HEK293 (cell line): ENCODE measurements at regions not wholly inside any gene's neighbourhood (a gene's known extent, or its start where the extent isn't known, plus 50 kb on each side); places are given as distances from the start of the nearest gene placed in this dataset.

Source experiments
- CTCF ChIA-PET: fragments of 350-600 bp; formaldehyde crosslinking; extraction: SDS; loops from one replicate; lab custom pipeline; 2021; ENCODE audit warnings: antibody characterized with exemption; lab: Yijun Ruan, JAX
- POLR2A ChIA-PET: fragments of 300-600 bp; formaldehyde crosslinking; extraction: SDS; loops from one replicate; lab custom pipeline; 2020; ENCODE audit warnings: antibody characterized with exemption, inconsistent platforms; lab: Yijun Ruan, JAX
- H3K27ac ChIP-seq: fragments of 200-500 bp; sonication (Bioruptor generic); 2 replicates; pipeline ENCODE4 v1.5.1; 2014; ENCODE audit warnings: low read depth, low read length, control low read depth, inconsistent platforms; ENCODE audit errors: extremely low read depth
- H3K36me3 ChIP-seq, 2 experiments: fragments of 200-500 bp in 1 of 2; sonication (Bioruptor generic) in 1 of 2; 1 replicate in 1 of 2; 2 replicates in 1 of 2; pipeline ENCODE4 v1.5.1; 2014 to 2017; ENCODE audit warnings: inconsistent platforms in 2 of 2, low read length in 2 of 2; ENCODE audit not compliant: control insufficient read depth in 2 of 2, insufficient read depth in 1 of 2
- H3K4me1 ChIP-seq: fragments of 200-500 bp; sonication (Bioruptor generic); 2 replicates; pipeline ENCODE4 v1.5.1; 2014; ENCODE audit warnings: mild to moderate bottlenecking, low read length, inconsistent platforms; ENCODE audit not compliant: control insufficient read depth, insufficient read depth
- H3K4me3 ChIP-seq: 2 replicates; pipeline ENCODE4 v1.5.1; 2011; ENCODE audit warnings: low read depth, mild to moderate bottlenecking, control low read depth, low read length, moderate library complexity
- H3K9me3 ChIP-seq: fragments of 200-500 bp; sonication (Bioruptor generic); 2 replicates; pipeline ENCODE4 v1.5.1; 2014; ENCODE audit warnings: low read depth, low read length, inconsistent platforms; ENCODE audit not compliant: control insufficient read depth, insufficient read depth
- EGR2 ChIP-seq: fragments of 450-650 bp; formaldehyde crosslinking; IDR thresholded peaks from 2 replicates; pipeline ENCODE4 v1.5.1; 2016; ENCODE audit warnings: low read depth, missing biosample characterization, missing genetic modification characterization
- GLI4 ChIP-seq: fragments of 450-650 bp; formaldehyde crosslinking; IDR thresholded peaks from 2 replicates; pipeline ENCODE4 v1.5.1; 2016; ENCODE audit warnings: missing biosample characterization, missing genetic modification characterization
- HOXD13 ChIP-seq: sonication (generic); formaldehyde crosslinking; IDR thresholded peaks from 2 replicates; pipeline ENCODE4 v1.8.0; 2022; ENCODE audit warnings: missing genetic modification reagents, borderline replicate concordance
- PRDM1 ChIP-seq: fragments of 450-650 bp; formaldehyde crosslinking; IDR thresholded peaks from 2 replicates; pipeline ENCODE4; 2016; ENCODE audit warnings: missing biosample characterization, missing genetic modification characterization
- ZBTB1 ChIP-seq: fragments of 450-650 bp; formaldehyde crosslinking; IDR thresholded peaks from 2 replicates; pipeline ENCODE4 v1.5.1; 2016; ENCODE audit warnings: missing biosample characterization, missing genetic modification characterization
- ZFP37 ChIP-seq: fragments of 450-650 bp; formaldehyde crosslinking; IDR thresholded peaks from 2 replicates; pipeline ENCODE4 v1.5.1; 2016; ENCODE audit warnings: missing biosample characterization, missing genetic modification characterization
- ZIC2 ChIP-seq: fragments of 450-650 bp; formaldehyde crosslinking; IDR thresholded peaks from 2 replicates; pipeline ENCODE4 v1.5.1; 2016; ENCODE audit warnings: missing biosample characterization, missing genetic modification characterization
- ZNF114 ChIP-seq: fragments of 450-650 bp; formaldehyde crosslinking; IDR thresholded peaks from 2 replicates; pipeline ENCODE4 v1.5.0; 2017; ENCODE audit warnings: missing biosample characterization, missing genetic modification characterization
- ZNF184 ChIP-seq: fragments of 450-650 bp; IDR thresholded peaks from 2 replicates; pipeline ENCODE4 v1.5.1; 2018; ENCODE audit warnings: missing biosample characterization, mild to moderate bottlenecking, missing genetic modification characterization
- ZNF302 ChIP-seq: fragments of 450-650 bp; formaldehyde crosslinking; IDR thresholded peaks from 2 replicates; pipeline ENCODE4 v1.5.1; 2016; ENCODE audit warnings: missing biosample characterization, missing genetic modification characterization, low read depth
- ZNF335 ChIP-seq: fragments of 450-650 bp; formaldehyde crosslinking; conservative IDR thresholded peaks from 2 replicates; pipeline ENCODE4 v1.5.1; 2016; ENCODE audit warnings: missing biosample characterization, missing genetic modification characterization
- ZNF366 ChIP-seq: fragments of 450-650 bp; formaldehyde crosslinking; conservative IDR thresholded peaks from 2 replicates; pipeline ENCODE4 v1.5.1; 2016; ENCODE audit warnings: missing biosample characterization, missing genetic modification characterization
- ZNF548 ChIP-seq: fragments of 450-650 bp; formaldehyde crosslinking; IDR thresholded peaks from 2 replicates; pipeline ENCODE4 v1.5.1; 2016; ENCODE audit warnings: missing biosample characterization, missing genetic modification characterization
- ZNF624 ChIP-seq: fragments of 450-650 bp; formaldehyde crosslinking; IDR thresholded peaks from 2 replicates; pipeline ENCODE4 v1.5.1; 2017; ENCODE audit warnings: missing biosample characterization, missing genetic modification characterization
- ZNF664 ChIP-seq: fragments of 450-650 bp; formaldehyde crosslinking; IDR thresholded peaks from 2 replicates; pipeline ENCODE4 v1.5.1; 2016; ENCODE audit warnings: missing biosample characterization, missing genetic modification characterization
- TF ChIP-seq, protein P1 (sequence below): fragments of 450-650 bp; formaldehyde crosslinking; IDR thresholded peaks from 2 replicates; pipeline ENCODE4 v1.5.1; 2016; ENCODE audit warnings: missing biosample characterization, missing genetic modification characterization
- TF ChIP-seq, protein P2 (sequence below): fragments of 450-650 bp; formaldehyde crosslinking; IDR thresholded peaks from 2 replicates; pipeline ENCODE4 v1.5.1; 2016; ENCODE audit warnings: missing biosample characterization, missing genetic modification characterization, low read depth
- TF ChIP-seq, protein P3 (sequence below): fragments of 450-650 bp; IDR thresholded peaks from 2 replicates; pipeline ENCODE4 v1.5.1; 2018; ENCODE audit warnings: missing biosample characterization, missing genetic modification characterization
- TF ChIP-seq, protein P4 (sequence below): fragments of 450-650 bp; formaldehyde crosslinking; IDR thresholded peaks from 2 replicates; pipeline ENCODE4 v1.5.1; 2017; ENCODE audit warnings: missing biosample characterization, missing genetic modification characterization

DNA sequence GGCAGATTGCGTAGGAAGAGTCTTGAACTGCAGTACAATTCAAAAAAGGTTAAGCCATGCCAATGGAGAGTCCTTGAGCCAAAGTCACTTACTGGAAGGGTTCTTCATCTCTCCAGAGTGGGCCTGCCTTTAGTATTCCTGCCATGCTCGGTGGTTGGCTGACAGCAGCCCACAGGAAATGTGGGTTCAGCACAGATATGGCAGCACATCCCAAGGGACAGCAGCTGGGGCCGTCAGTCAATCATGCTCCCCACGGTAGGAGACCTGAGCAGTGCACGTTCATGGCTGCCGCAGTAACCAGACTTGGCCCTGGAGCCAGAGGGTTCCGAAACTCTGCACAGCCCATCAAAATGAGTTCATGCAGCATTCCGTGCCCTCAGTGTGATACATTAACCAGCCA lies 63.6 kb upstream of the SIRPA start (continued):
- TF ChIP-seq, protein P1, sequence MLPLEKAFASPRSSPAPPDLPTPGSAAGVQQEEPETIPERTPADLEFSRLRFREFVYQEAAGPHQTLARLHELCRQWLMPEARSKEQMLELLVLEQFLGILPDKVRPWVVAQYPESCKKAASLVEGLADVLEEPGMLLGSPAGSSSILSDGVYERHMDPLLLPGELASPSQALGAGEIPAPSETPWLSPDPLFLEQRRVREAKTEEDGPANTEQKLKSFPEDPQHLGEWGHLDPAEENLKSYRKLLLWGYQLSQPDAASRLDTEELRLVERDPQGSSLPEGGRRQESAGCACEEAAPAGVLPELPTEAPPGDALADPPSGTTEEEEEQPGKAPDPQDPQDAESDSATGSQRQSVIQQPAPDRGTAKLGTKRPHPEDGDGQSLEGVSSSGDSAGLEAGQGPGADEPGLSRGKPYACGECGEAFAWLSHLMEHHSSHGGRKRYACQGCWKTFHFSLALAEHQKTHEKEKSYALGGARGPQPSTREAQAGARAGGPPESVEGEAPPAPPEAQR (tag by site-specific recombination): no peak

DNA sequence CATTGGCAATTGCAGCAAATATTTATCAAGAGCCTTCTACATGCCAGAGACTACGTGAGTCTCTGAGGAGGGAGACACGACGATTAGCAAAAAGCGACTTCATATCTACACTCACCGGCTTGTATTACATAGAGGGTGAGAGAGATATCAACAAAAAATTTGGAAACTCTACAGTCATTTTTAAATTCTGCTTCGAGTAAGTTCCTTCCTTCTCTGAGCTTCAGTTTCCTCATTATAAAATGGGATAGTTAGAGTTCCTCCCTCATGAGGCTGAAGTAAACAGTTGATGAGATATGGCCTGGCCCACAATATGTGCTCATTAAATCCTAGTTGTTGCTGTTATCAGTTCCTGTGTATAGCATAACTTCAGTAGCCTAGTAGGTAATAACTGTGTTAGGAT lies 64.1 kb upstream of the SIRPA start:
- no peaks in the 10 kb centered on the region for H3K4me1 ChIP-seq
- no peaks in the 10 kb centered on the region for H3K36me3 ChIP-seq
- TF ChIP-seq ZNF624 (no peak), ZNF664 (tag by site-specific recombination) (peak; percentile 36; the same call in 1 of the 2 replicates)
- no peak overlapping the region for H3K27ac ChIP-seq
- ChIA-PET CTCF (interaction anchor here (0.6 kb wide), 2 partner anchors 51 to 922 kb away, joined by 3 to 4 read pairs; no protein-coding TSS in a partner anchor), POLR2A (no interaction called here)
- no peak overlapping the region for H3K4me3 ChIP-seq
- no peaks in the 10 kb centered on the region for H3K9me3 ChIP-seq

DNA sequence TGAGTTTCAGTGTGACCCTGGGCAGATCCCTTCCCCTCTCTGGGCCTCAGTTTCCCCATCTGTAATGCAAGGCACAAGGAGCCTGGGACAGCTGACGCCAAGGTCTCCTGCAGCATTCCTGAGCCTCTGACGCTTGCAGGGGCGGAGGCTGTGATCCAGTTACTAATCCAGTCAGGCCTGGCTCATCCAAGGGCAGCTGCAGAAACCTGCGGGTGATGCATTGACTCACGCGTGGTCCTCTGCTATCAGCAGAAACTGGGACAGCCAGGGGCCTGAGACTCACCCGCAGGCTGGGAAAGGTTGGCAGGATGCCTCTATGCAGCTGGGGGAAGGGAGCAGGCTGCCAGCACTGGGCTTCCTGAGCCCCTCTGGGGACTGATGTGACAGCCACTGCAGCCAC lies 65.0 kb upstream of the SIRPA start:
- H3K4me1 ChIP-seq: no peaks in the 10 kb centered on the region
- POLR2A ChIA-PET: no interaction called here

DNA sequence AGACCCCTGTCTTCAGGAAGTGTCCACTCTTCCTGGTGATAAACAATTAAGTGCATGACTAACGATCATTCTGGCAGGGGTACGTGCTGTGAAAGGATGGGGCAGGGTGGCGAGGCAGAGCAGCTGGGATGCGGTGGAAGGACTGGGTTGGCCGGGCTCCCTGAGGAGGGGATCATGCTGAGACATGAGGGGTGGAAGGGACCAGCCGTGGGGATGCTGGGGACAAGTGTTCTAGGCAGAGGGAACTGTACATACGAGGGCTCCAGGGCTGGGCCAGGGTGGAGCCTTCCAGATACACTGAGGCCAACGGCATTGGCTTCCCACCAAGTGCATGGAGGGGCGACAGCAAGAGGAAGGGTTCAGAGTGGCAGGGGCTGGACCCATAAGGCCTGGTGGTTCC lies 65.7 kb upstream of the SIRPA start:
- ChIA-PET POLR2A (no interaction called here), CTCF (interaction anchor here (0.6 kb wide), 1 partner anchor 802 kb away, joined by 3 read pairs; no protein-coding TSS in a partner anchor)
- no peak overlapping the region for H3K4me3 ChIP-seq
- H3K27ac ChIP-seq: no peak overlapping the region
- H3K9me3 ChIP-seq: no peaks in the 10 kb centered on the region
- no peaks in the 10 kb centered on the region for H3K4me1 ChIP-seq
- no peaks in the 10 kb centered on the region for H3K36me3 ChIP-seq
- TF ChIP-seq ZNF184 (tag by site-specific recombination): no peak
- no peak for TF ChIP-seq ZBTB1
- TF ChIP-seq ZNF302 (tag by site-specific recombination): no peak
- peak; percentile 30; the same call in 1 of the 2 replicates for TF ChIP-seq ZIC2
- TF ChIP-seq ZFP37 (tag by site-specific recombination): no peak
- no peak for TF ChIP-seq HOXD13
- TF ChIP-seq EGR2 (tag by site-specific recombination): no peak

More for the DNA sequence above, 65.0 kb upstream of the SIRPA start:
- Histone ChIP-seq H3K9me3 (no peaks in the 10 kb centered on the region), H3K4me3 (no peak overlapping the region), H3K27ac (no peak overlapping the region), H3K36me3 (no peaks in the 10 kb centered on the region)
- no peak for TF ChIP-seq ZNF548 (tag by site-specific recombination)
- no peak for TF ChIP-seq ZNF114
- TF ChIP-seq ZNF335 (tag by site-specific recombination): peak; percentile 43
- no peak for TF ChIP-seq GLI4
- TF ChIP-seq, protein P2, sequence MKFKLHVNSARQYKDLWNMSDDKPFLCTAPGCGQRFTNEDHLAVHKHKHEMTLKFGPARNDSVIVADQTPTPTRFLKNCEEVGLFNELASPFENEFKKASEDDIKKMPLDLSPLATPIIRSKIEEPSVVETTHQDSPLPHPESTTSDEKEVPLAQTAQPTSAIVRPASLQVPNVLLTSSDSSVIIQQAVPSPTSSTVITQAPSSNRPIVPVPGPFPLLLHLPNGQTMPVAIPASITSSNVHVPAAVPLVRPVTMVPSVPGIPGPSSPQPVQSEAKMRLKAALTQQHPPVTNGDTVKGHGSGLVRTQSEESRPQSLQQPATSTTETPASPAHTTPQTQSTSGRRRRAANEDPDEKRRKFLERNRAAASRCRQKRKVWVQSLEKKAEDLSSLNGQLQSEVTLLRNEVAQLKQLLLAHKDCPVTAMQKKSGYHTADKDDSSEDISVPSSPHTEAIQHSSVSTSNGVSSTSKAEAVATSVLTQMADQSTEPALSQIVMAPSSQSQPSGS: no peak
- CTCF ChIA-PET: no interaction called here

DNA sequence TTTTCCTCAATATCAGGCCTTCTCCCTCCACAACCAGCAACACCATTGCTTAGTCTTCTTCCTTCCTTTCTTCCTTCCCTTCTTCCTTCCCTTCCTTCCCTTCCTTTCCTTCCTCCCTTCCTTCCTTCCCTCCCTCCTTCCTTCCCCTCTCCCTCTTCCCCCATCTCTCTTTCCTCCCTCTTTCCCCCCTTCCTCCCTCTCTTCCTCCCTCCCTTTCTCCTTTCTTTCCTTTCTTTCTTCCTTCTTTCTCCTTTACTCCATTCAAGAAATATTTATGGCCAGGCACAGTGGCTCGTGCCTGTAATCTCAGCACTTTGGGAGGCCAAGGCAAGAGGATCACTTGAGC lies 66.4 kb upstream of the SIRPA start:
- no peaks in the 10 kb centered on the region for H3K4me1 ChIP-seq
- no peaks in the 10 kb centered on the region for H3K9me3 ChIP-seq
- no peak overlapping the region for H3K4me3 ChIP-seq
- no peak overlapping the region for H3K27ac ChIP-seq
- ChIA-PET POLR2A (no interaction called here), CTCF (interaction anchor here (0.6 kb wide), 1 partner anchor 26 kb away, joined by 3 read pairs; no protein-coding TSS in a partner anchor)
- TF ChIP-seq ZNF366 (tag by site-specific recombination): peak; percentile 90
- TF ChIP-seq, protein P3, sequence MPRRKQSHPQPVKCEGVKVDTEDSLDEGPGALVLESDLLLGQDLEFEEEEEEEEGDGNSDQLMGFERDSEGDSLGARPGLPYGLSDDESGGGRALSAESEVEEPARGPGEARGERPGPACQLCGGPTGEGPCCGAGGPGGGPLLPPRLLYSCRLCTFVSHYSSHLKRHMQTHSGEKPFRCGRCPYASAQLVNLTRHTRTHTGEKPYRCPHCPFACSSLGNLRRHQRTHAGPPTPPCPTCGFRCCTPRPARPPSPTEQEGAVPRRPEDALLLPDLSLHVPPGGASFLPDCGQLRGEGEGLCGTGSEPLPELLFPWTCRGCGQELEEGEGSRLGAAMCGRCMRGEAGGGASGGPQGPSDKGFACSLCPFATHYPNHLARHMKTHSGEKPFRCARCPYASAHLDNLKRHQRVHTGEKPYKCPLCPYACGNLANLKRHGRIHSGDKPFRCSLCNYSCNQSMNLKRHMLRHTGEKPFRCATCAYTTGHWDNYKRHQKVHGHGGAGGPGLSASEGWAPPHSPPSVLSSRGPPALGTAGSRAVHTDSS: no peak
- TF ChIP-seq, protein P4, sequence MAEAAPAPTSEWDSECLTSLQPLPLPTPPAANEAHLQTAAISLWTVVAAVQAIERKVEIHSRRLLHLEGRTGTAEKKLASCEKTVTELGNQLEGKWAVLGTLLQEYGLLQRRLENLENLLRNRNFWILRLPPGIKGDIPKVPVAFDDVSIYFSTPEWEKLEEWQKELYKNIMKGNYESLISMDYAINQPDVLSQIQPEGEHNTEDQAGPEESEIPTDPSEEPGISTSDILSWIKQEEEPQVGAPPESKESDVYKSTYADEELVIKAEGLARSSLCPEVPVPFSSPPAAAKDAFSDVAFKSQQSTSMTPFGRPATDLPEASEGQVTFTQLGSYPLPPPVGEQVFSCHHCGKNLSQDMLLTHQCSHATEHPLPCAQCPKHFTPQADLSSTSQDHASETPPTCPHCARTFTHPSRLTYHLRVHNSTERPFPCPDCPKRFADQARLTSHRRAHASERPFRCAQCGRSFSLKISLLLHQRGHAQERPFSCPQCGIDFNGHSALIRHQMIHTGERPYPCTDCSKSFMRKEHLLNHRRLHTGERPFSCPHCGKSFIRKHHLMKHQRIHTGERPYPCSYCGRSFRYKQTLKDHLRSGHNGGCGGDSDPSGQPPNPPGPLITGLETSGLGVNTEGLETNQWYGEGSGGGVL: peak; percentile 39; the same call in 1 of the 2 replicates
- TF ChIP-seq PRDM1: peak; percentile 80
- H3K36me3 ChIP-seq: no peaks in the 10 kb centered on the region
